Adrenal gland (tissue), 5 donors: ENCODE measurements at regions not wholly inside any gene's neighbourhood (a gene's known extent, or its start where the extent isn't known, plus 50 kb on each side); places are given as distances from the start of the nearest gene placed in this dataset.

Experiments
- CTCF ChIP-seq, 6 experiments: fragments of 450-650 bp in 4 of 6; fragments of 200-600 bp in 2 of 6; sonication (generic) in 1 of 6; IDR thresholded peaks; 1 replicate in 5 of 6; 2 replicates in 1 of 6; pipeline versions ENCODE4 v1.5.1 to v1.8.0; 2016 to 2021; ENCODE audit warnings: antibody characterized with exemption in 6 of 6, mild to moderate bottlenecking in 2 of 6, moderate library complexity in 1 of 6
- POLR2A ChIP-seq, 2 donors: fragments of 450-650 bp; IDR thresholded peaks; one replicate each; pipeline ENCODE4 v1.6.1; 2017; ENCODE audit warnings: antibody characterized with exemption in 2 of 2, mild to moderate bottlenecking in 2 of 2, moderate library complexity in 1 of 2
- donor health status: DM: no; HTN: no; CAD: no.

GRCh38 chr4:158998624-158999023 is 104.3 kb upstream of the RAPGEF2 start:
- no peak for TF ChIP-seq CTCF (IDR thresholded peaks at IDR 0.05)
- TF ChIP-seq POLR2A (IDR thresholded peaks at IDR 0.05): no peak
